ENCODE measurements at regions not wholly inside any gene's neighbourhood (a gene's known extent, or its start where the extent isn't known, plus 50 kb on each side); places are given as distances from the start of the nearest gene placed in this dataset.

DNA sequence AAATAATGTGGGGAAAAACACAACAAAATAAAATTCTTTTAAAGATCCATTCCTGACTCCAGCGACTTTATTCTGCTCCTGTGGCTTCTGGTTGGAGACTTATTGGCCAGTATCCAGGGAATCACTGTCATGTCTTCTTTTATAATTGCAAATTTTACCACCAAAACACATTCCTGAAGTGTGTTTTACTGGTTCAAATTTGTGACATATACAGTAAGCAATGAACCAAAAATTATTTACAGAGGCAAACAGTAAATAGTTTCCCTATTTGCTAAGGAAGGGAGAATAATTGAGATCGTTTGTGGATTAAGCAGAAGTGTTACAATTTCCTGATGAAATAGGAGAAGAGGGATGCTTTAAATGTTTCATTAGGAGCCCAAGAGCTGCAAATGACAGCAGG lies 118.7 kb downstream of the ZNF281 start:
- TF ChIP-seq POLR2A (IDR thresholded peaks at IDR 0.05) (no peak), POLR2AphosphoS5 (IDR thresholded peaks at IDR 0.05) (no peak), EP300 (IDR thresholded peaks at IDR 0.05) (no peak)
- TF ChIP-seq, protein P1, sequence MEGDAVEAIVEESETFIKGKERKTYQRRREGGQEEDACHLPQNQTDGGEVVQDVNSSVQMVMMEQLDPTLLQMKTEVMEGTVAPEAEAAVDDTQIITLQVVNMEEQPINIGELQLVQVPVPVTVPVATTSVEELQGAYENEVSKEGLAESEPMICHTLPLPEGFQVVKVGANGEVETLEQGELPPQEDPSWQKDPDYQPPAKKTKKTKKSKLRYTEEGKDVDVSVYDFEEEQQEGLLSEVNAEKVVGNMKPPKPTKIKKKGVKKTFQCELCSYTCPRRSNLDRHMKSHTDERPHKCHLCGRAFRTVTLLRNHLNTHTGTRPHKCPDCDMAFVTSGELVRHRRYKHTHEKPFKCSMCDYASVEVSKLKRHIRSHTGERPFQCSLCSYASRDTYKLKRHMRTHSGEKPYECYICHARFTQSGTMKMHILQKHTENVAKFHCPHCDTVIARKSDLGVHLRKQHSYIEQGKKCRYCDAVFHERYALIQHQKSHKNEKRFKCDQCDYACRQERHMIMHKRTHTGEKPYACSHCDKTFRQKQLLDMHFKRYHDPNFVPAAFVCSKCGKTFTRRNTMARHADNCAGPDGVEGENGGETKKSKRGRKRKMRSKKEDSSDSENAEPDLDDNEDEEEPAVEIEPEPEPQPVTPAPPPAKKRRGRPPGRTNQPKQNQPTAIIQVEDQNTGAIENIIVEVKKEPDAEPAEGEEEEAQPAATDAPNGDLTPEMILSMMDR (IDR thresholded peaks at IDR 0.05): no peak

Measured in suprapubic skin (tissue), 4 donors.